GM18858 (cell line): ENCODE measurements at regions not wholly inside any gene's neighbourhood (a gene's known extent, or its start where the extent isn't known, plus 50 kb on each side); places are given as distances from the start of the nearest gene placed in this dataset.

Experiments used
- ATAC-seq: cut with Tn5 transposase; IDR thresholded peaks from one replicate; pipeline ENCODE4 v1.9.1; 2021; ENCODE audit not compliant: unreplicated experiment

DNA sequence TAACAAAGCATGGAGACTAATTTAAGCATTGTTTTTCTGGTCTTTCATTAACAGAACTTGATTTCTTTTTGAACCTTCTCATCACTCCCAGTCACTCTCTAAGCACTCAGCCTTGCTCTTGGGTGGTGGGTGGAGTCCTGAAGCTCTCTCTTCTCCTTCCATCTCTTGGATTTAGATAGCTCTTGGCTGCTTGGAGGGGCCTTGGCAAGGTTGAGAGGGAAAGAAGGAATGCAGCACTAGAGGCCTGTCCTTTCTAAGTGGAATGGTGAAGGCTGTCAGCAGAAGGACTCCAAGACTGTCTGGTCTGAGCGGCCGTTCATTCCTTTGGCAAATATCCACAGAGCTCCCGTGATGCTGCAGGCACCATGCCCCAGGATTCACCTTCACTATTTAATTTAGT is 168.6 kb upstream of the E2F8 start:
- ATAC-seq: no peak

DNA sequence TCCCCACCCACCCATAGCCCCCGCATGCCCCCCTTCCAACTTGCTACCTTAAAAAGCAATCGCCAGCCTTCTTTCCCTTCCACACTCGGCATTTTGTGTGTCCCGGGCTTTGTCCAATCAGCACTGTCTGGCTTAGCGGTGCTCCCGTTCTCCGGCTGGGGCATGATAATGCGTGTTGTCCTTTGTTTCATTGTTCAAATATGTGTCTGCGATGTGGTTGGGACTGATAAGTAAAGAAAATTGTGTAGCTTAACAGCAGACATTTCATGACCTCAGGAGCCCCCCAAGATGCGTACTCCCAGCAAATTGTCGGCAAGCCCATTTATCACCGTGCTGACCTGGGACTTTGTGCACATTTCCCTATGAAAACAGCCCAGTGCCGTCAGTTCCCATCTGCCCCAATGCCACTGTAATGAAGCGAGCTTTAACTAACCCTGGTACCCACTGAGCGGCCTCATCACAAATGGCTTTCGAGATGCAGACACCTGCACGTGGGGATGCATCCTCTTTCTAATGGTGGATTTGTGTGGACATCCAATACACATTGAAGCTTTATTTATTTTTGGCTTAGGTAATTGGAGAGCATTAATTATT is 167.0 kb upstream of the E2F8 start:
- no peak for ATAC-seq

DNA sequence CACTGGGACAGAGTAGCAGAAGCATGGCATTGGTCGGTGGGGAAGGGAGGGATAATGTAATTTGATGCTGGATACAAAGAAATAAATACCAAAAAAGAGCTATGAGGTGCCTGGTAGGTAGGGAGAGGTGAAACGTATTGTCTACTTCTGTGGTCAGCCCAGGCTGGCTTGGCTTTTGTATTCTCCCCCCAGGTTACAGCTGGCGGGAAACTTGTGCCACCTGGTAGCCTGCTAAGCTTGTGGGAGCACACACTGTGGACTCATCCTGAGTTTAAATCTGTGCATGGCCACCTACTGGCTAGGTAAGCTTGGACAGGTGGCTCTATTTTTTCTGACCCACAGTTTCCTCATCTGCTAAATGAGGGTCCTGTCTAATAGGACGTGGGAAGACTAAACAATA is 165.2 kb upstream of the E2F8 start:
- no peak for ATAC-seq

DNA sequence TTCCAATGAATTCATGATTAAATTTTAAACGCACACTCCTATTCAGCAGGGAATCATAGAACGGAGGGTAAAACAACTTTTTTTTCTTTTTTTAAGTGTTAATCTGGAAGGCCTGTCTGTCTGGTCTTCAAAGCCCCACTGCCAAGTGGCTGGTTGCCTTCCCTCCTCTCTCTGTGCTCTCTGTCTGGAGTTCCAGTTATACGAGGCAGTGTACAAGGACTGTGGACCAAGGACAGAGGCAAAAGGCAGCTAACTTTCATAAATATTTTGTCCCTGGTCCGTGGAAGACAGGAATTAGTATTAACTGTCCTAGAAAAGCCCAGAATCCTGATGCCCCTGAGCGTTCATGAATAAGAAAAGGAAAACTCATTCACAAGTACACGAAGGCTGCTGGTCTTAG is 164.0 kb upstream of the E2F8 start:
- ATAC-seq: no peak

DNA sequence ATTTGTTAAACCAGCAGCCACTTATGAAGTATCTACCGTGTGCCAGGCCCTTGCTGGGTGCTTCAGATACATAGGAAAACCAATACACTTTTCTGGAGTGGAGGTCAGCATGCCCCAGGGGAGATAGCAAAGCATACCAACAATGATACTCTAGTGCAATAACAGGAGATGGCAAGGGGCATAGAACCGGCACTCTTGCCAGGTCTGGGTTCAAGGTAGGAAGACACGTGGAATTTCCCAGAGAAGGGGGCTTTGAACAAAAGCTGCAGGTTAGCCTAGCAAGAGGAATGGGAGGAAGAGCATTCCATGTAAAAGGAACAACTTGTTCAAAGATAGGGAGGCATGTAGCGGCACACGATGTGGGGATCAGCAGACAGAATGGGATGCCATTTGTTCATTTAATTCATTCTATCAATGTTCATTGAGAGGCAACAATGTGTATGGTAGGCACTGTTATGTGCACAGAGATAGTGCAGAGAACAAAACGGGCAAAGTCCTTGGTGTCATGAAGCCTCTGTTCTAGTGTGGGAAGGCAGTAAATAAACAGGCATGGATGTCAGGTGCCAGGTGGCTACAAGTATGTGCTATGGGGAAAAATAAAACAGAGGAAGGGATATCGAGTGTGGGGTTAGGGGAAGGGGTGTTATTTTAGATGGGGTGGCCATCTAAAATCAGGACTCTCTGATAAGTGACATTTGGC is 162.6 kb upstream of the E2F8 start:
- no peak for ATAC-seq

DNA sequence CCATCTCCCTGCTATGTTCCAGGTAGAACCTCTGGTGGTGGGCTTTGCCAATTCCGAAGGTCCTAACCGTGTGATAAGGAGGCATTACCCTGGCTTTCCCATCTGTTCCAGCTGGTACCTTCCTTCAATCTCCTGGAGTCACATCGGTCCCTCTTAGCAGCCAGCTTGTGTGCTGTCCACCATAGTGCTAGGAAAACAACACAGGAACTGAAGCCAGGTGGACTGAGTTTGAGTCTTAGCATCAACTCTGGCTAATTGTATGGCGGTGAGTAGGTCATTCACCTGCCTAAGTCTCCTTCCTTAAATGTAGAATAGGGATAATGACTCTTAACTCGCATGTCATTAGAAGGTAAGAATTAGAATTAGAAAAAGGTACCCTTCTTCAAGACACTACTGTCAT is 159.6 kb upstream of the E2F8 start:
- ATAC-seq: no peak

DNA sequence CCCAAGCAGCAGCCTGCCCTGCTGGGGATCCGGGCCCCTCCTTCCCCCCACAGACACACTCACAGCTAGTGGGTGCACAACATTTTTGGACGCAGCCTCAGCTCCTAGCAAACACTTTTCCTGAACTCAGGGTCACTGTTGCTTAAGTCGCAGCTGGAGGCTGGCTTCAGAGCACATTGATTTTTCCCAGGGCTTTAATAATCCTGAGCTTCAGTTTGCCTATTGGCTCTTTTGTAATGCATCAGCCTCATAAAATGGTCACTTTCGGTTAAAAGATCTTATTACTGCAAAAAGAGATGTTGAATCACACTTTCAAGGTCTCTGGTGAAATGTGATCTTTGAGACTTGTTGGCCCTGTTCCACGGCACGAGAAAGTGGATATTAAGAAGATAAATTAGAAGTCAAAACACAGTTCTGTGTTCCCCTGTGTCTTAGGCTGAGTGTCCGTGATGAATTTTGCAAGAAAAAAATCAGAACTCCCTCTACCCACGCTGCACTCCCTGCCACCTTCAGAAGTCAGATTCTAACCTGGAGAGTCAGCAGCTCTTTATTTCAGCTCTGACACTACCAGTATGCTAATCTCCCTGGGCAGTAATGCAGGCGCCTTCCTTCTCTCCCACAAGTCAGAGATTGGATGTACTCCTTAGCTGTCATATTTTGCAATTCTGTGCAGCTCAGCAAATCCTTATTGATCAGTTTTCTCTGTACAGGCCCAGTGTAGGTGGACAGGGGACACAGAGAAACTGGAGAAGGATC is 158.2 kb upstream of the E2F8 start:
- ATAC-seq: no peak

DNA sequence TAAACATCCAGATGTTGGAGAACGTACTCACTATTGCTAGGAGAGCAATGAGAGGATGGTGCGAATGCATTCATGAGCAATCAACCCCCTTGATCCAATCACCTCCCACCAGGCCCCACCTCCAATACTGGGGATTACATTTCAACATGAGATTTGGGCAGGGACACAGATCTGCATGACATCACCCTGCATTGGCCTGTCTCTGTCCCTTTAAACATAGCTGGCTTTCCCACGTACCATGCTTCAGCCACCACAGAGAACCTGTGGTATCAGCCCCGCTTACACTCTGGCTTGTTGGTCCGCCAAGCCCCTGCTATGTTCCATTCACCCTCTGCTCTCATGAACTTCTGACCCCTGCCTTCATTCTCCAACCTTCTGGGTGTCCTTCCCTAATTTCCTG is 157.5 kb upstream of the E2F8 start:
- no peak for ATAC-seq

DNA sequence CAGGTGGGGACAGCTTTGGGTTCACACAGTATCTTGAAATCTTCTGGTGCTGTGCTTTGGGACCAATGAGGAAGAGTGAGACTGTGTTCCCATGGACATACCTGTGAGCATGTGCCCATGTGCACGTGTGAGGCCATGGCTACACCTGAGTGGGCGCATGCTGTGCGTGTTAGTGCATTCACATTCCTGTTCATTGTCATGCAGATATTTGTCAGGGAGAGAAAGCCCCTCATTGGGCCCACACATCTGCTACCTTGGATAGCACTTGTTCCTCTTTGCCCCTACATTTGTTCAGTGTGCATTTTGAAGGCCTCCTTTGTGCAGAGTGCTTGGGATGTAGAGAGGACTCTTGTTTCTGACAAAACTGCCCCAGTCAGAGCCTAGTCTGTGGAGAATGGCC is 154.3 kb upstream of the E2F8 start:
- peak; percentile 3 for ATAC-seq

DNA sequence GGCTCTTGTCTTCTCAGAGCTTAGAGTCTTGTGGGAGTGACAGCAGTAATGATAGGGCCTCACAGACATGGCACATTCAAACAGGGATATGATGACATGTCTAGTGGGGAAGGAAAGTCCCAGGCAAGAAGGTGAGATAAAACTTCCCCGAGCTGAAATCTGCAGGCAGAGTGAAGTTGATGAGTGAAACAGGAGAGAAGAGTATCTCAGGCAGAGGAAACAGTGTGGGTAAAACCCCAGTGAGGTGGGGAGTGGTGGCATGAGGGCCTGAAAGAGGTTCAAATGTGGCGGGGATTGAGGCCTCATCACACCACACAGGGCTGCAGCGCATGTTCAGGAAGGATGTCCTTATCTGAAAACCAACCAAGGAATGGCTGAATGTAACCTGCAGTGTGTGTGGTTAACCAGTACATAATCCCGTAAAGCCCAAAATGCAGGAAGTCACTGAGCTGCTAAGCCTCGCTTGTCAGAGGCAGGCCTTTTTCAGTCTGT is 153.8 kb upstream of the E2F8 start:
- peak; percentile 68 for ATAC-seq

DNA sequence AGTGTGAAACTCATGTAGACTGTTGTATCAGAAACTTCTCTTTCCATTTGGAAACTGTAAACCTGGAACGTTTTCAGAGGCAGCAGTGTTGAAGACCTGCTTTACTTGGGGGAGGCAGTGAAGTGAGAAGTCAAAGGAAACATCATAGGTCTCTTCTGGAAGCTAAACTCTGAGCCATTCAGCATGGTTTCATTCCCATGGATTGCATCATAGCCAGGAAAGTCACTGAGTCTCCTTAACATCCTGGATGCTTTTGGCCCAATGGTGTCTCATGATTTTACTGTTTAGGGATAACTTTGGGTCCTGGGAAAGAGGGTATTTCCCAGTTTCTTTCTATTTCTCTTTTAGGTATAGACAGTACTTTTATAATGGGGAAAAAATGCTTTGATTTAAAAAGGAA is 153.2 kb upstream of the E2F8 start:
- no peak for ATAC-seq

DNA sequence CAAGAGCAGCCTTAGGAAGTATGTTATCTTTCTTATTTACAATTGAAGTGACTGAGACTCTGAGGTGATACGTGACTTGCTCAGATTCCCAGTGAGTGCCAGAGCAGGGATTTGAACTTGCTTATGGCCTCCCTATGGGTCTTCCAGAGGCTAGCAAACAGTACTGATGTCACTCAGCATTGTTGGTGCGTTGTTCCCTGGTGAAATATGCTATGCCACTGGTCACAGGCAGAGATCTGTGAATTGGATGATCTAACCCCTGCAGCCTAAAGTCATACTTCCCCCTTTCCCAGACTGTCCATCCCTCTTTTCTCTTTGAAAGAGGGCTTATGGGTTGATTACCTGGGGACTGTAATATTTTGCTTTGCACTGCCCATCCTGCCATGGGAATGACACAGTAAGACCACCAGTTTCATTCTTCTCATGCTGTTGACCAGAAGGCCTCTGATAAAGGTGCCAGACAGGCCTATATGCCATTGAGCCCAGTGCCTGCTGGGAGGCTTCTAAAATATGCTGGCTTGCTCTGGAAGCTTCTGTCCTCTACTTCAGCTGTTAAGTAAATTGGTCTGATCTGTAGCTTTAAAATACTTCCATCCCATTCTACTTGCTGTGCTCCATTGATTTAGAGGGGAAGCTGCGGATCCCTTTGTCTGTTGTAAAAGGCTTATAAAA is 152.2 kb upstream of the E2F8 start:
- no peak for ATAC-seq

DNA sequence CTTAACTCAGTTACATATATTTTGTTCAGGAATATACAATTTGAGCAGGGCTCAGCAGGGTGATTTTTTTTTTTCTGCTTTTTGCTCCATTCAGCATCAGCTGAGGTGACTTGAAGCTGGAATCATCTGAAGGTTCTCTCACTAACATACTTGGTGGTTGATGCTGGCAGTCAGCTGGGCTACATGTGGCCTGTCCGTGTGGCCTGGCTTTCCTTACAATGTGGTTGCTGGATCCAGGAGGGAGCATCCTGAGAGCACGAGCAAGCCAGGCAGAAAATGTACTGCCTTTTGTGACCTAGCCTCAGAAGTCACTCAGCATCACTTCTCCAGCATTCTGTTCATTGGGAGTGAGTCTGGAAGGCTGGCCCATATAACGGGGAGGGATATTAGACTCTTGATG is 151.6 kb upstream of the E2F8 start:
- no peak for ATAC-seq

DNA sequence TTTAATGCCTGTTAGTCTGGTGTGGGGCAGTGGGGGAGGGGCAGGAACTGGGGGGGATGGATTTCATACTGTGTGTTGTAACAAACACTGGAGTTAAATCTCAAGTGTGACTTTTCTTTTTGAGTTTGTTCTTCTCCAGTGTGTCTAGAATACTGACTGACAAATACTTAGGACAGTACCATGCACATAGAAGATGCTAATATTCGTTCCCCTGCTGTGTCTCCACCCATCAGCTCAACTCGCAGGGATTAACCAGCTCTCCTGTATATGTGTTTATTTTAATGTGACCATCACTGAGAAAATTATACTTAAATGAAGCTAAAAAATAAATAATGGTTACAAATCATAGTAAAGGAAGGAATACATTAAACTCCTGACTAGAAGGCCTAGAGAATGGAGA is 150.9 kb upstream of the E2F8 start:
- ATAC-seq: no peak

DNA sequence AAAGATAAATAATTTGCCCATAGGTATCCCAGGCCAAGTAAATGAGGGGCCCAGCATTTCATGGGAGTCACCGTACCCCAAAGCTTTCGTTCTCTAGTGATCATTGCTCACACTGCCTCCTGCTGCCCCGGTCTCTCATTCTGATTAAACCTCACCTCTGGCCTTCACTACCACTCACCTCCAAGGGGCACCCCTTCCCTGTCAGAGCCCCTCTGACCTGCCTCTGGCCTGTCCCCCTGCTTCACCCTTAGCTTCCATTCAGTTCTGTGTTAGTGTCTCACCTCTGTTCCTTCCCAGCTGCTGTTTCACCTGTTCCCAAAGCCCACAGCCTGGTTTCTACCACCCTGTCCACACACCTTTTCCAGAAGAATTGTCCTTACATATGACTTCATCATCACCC is 150.3 kb upstream of the E2F8 start:
- ATAC-seq: no peak

DNA sequence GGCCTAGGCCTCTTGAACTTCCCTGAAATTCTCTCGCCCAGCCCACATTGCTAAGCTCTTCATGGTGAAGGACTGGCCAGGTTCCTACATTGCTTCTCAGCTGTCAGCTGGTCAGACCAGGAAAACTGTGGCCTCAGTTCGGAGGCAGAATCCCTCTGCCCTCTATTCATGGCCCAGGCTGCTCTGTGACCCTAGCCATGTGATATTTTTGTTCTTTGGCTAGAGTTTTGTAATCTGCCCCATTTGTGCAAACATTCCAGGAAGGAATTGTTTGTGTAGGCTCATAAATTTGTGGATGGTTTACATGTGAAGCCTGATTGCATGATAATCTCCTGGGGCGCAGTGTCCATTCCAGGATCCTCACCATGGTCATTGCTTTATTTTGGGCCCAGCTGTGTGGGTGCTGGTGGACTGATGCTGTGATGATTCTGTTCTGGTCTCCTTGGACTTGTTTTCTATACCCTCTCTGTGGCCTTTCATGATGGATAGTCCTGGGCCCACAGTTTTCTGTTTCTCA is 149.1 kb upstream of the E2F8 start:
- no peak for ATAC-seq

DNA sequence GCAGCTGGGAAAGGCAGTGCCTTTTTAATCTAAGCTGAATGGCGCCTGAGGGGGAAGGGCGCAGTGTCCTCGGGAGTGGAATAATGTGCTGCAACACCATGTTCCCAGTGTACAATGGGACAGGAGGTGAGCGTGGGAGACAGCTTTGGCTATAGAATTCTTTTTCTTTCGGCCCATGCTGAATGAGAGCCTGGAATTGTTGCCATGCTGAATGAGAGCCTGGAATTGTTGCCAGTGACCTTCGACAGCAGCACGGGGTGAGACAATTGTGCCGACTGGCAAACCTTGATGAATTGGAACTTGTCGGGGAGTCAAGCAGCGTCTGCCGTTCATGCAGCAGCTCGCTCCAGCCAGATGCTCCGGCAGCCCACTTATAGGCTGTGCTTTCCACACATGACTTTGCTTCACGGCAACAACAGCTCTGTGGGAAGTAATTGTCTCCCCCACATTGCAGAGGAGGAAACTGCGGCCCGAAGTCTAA is 141.4 kb upstream of the E2F8 start:
- no peak for ATAC-seq

DNA sequence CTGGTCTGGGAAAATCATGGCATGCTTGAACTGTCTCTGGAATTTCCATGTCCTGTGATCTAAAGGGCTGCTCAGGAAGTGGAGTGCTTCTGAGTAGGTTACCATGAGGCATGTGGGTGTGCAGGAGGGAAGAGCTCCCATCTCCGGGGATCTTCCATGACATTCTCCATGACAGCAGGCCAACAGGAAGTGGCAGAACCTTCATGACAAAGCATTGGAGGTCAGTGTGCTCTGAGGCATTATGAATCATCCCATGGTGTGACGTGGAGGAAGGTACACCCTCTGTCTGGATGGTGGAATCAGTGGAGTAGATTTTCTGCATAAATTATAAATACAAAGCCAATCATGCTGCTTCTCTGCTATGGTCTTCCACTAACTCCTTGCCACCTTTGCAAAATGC is 139.6 kb upstream of the E2F8 start:
- ATAC-seq: no peak

DNA sequence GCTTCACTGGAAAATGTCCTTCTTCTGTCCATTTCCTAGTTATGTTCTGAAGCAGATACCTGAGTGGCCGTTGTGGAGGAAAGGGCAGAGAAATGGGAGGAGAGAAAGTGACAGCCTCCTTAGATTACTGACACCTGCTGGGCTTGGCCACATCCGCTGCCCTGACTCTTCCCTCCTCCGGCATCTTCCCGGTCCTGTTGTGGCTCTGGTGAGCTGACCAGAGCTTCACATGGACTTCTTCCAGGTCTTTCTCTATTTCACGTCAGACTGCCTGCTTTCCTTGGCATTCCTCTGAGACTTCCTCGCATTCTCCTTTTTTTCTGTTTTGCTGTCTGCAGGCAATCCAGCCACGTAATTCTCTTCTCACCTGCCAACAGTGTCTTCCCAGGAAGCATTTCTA is 138.7 kb upstream of the E2F8 start:
- no peak for ATAC-seq

DNA sequence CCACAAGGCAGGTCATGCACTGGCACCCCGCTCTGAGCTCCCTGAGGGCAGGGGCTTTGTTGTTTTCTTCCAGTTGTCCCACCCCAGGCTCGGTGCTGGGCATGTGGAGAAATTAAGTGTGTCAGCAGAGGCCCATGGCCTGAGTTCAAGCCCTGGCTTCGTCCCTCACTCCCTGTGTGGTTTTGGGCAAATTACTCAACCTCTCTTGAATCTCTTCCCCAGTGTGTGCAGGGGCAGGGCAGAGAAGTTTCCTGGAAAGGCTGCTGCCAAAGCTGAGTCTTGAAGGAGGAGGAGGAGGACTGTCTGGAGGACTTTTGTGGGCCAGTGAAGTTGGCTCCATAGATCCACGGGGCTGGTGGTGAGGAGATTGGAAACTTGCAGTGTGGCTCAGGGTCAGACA is 138.1 kb upstream of the E2F8 start:
- ATAC-seq: no peak

DNA sequence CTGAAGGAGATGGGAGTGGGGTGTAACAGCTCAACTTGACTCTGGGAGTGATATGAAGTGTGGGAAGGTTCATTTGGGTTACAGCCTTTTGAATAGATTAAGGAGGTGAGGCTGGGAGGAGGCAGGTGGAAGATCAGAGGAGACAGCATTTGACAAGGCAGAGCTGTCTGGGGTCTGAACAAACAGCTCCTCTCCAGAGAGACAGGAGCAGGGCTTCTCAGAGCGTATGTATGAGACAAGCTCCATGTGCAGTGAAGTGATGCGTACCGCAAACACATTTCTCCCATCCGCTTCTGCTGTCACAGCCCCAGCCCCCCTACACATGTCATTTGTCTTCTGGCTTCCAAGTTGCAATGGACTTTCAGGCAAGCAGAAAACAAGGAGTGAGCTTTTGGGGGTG is 137.1 kb upstream of the E2F8 start:
- ATAC-seq: no peak
